H9 (cell line): ENCODE measurements at regions not wholly inside any gene's neighbourhood (a gene's known extent, or its start where the extent isn't known, plus 50 kb on each side); places are given as distances from the start of the nearest gene placed in this dataset.
A peak's percentile ranks its signal among the peaks of the same experiment; 100 is the strongest.

ENCODE experiments used
- DNase-seq: peaks from one replicate; pipeline ENCODE4 v3.0.0-alpha.2; 2017
- H2AFZ ChIP-seq: one replicate; pipeline ENCODE4 v1.6.1; 2013; ENCODE audit warnings: mild to moderate bottlenecking, low read length, control low read depth, moderate library complexity
- H2AK5ac ChIP-seq: 2 replicates; pipeline ENCODE4 v1.6.1; 2013; ENCODE audit warnings: low read length, control low read depth, mixed read lengths; ENCODE audit not compliant: insufficient read length
- H2BK120ac ChIP-seq: one replicate; pipeline ENCODE4 v1.6.1; 2013; ENCODE audit warnings: low read depth, mild to moderate bottlenecking, low read length, control low read depth, inconsistent platforms; ENCODE audit not compliant: poor library complexity, severe bottlenecking
- H2BK12ac ChIP-seq: 2 replicates; pipeline ENCODE4 v1.6.1; 2013; ENCODE audit warnings: low read length, control low read depth, mixed read lengths, low read depth; ENCODE audit not compliant: insufficient read length
- H2BK15ac ChIP-seq: 2 replicates; pipeline ENCODE4 v1.6.1; 2013; ENCODE audit warnings: low read depth, low read length, control low read depth
- H2BK20ac ChIP-seq: one replicate; pipeline ENCODE4 v1.6.1; 2013; ENCODE audit warnings: low read depth, mild to moderate bottlenecking, low read length, control low read depth, inconsistent platforms; ENCODE audit not compliant: poor library complexity, severe bottlenecking
- H2BK5ac ChIP-seq: 2 replicates; pipeline ENCODE4 v1.6.1; 2013; ENCODE audit warnings: low read length, control low read depth, mixed read lengths; ENCODE audit not compliant: insufficient read length
- H3K14ac ChIP-seq: 2 replicates; pipeline ENCODE4 v1.6.1; 2013; ENCODE audit warnings: low read length, control low read depth; ENCODE audit not compliant: insufficient read depth
- H3K18ac ChIP-seq: 2 replicates; pipeline ENCODE4 v1.6.1; 2013; ENCODE audit warnings: low read depth, mild to moderate bottlenecking, mixed read lengths, low read length, control low read depth; ENCODE audit not compliant: insufficient read length
- H3K23ac ChIP-seq: 2 replicates; pipeline ENCODE4 v1.6.1; 2013; ENCODE audit warnings: low read length, control low read depth, mixed read lengths, low read depth; ENCODE audit not compliant: insufficient read length
- H3K23me2 ChIP-seq: 2 replicates; pipeline ENCODE4 v1.6.1; 2013; ENCODE audit warnings: low read depth, mild to moderate bottlenecking, mixed read lengths, low read length, control low read depth; ENCODE audit not compliant: insufficient read length, poor library complexity, severe bottlenecking
- H3K27ac ChIP-seq: 2 replicates; pipeline ENCODE4 v1.5.1; 2013; ENCODE audit warnings: low read length, control low read depth, mixed read lengths, low read depth; ENCODE audit not compliant: insufficient read length
- H3K27me3 ChIP-seq: 2 replicates; pipeline ENCODE4 v1.6.1; 2013; ENCODE audit warnings: low read length, control low read depth, inconsistent platforms; ENCODE audit not compliant: insufficient read depth
- H3K4ac ChIP-seq: 2 replicates; pipeline ENCODE4 v1.6.1; 2013; ENCODE audit warnings: low read depth, mild to moderate bottlenecking, control low read depth, inconsistent platforms, low read length, moderate library complexity
- H3K4me1 ChIP-seq: 2 replicates; pipeline ENCODE4 v1.6.1; 2013; ENCODE audit warnings: low read length, control low read depth, inconsistent platforms; ENCODE audit not compliant: insufficient read depth
- H3K4me2 ChIP-seq: 2 replicates; pipeline ENCODE4 v1.6.1; 2013; ENCODE audit warnings: low read length, control low read depth, mixed read lengths; ENCODE audit not compliant: insufficient read length, insufficient read depth
- H3K56ac ChIP-seq: 2 replicates; pipeline ENCODE4 v1.6.1; 2013; ENCODE audit warnings: low read depth, mild to moderate bottlenecking, mixed read lengths, low read length, control low read depth; ENCODE audit not compliant: insufficient read length
- H3K79me1 ChIP-seq: 2 replicates; pipeline ENCODE4 v1.6.1; 2013; ENCODE audit warnings: low read depth, mild to moderate bottlenecking, moderate library complexity, low read length, control low read depth, inconsistent platforms; ENCODE audit not compliant: insufficient read depth, poor library complexity, severe bottlenecking
- H3K79me2 ChIP-seq: 2 replicates; pipeline ENCODE4 v1.6.1; 2013; ENCODE audit warnings: low read length, control low read depth, inconsistent platforms; ENCODE audit not compliant: insufficient read depth
- H3K9ac ChIP-seq: 2 replicates; pipeline ENCODE4 v1.6.1; 2013; ENCODE audit warnings: low read length, control low read depth, mixed read lengths; ENCODE audit not compliant: insufficient read length; ENCODE audit errors: extremely low read depth
- H3K9me3 ChIP-seq: one replicate; pipeline ENCODE4 v1.6.1; 2013; ENCODE audit warnings: low read depth, low read length, inconsistent platforms; ENCODE audit not compliant: control insufficient read depth
- H3T11ph ChIP-seq: one replicate; pipeline ENCODE4 v1.6.1; 2013; ENCODE audit warnings: mild to moderate bottlenecking, low read length, control low read depth, inconsistent platforms
- H4K20me1 ChIP-seq: one replicate; pipeline ENCODE4 v1.6.1; 2013; ENCODE audit not compliant: control insufficient read depth, insufficient read length, insufficient read depth
- H4K5ac ChIP-seq: 2 replicates; pipeline ENCODE4 v1.6.1; 2013; ENCODE audit warnings: low read depth, mild to moderate bottlenecking, mixed read lengths, low read length, control low read depth; ENCODE audit not compliant: insufficient read length
- H4K8ac ChIP-seq: replicated peaks from 2 replicates; pipeline ENCODE4 v1.6.1; 2013; ENCODE audit warnings: low read length, control low read depth, mixed read lengths, low read depth; ENCODE audit not compliant: insufficient read length
- H4K91ac ChIP-seq: 2 replicates; pipeline ENCODE4 v1.6.1; 2013; ENCODE audit warnings: low read depth, mild to moderate bottlenecking, moderate library complexity, mixed read lengths, low read length, control low read depth; ENCODE audit not compliant: insufficient read length
- H3K27ac Mint-ChIP-seq, 3 experiments: 2 replicates in 2 of 3; 3 replicates in 1 of 3; pipeline ENCODE4 v1.8.0; 2020 to 2021; ENCODE audit warnings: mixed read lengths in 3 of 3, mild to moderate bottlenecking in 1 of 3, moderate library complexity in 1 of 3
- H3K27me3 Mint-ChIP-seq: 2 replicates; pipeline ENCODE4 v1.8.0; 2021; ENCODE audit warnings: low read depth, mild to moderate bottlenecking, moderate library complexity, mixed read lengths
- H3K36me3 Mint-ChIP-seq, 3 experiments: 2 replicates in 2 of 3; 3 replicates in 1 of 3; pipeline ENCODE4 v1.8.0; 2020 to 2021; ENCODE audit warnings: low read depth in 3 of 3, mixed read lengths in 3 of 3; ENCODE audit not compliant: insufficient read depth in 1 of 3
- H3K4me1 Mint-ChIP-seq, 2 experiments: 2 replicates each; pipeline ENCODE4 v1.8.0; 2020; ENCODE audit warnings: mixed read lengths in 2 of 2
- H3K4me3 Mint-ChIP-seq, 2 experiments: 2 replicates in 1 of 2; 3 replicates in 1 of 2; pipeline ENCODE4 v1.8.0; 2020 to 2021; ENCODE audit warnings: mild to moderate bottlenecking in 2 of 2, mixed read lengths in 2 of 2, moderate library complexity in 1 of 2
- H3K9me3 Mint-ChIP-seq, 2 experiments: 2 replicates in 1 of 2; 3 replicates in 1 of 2; pipeline ENCODE4 v1.8.0; 2020; ENCODE audit warnings: mild to moderate bottlenecking in 2 of 2, mixed read lengths in 2 of 2, moderate library complexity in 1 of 2
- CTCF ChIP-seq: fragments of 200-600 bp; sonication (generic); conservative IDR thresholded peaks from 3 replicates; pipeline ENCODE4 v1.8.0; 2021; ENCODE audit warnings: antibody characterized with exemption, mild to moderate bottlenecking
- WGBS: extraction: QIAGEN DNeasy Blood & Tissue Kit; methylation state at CpG from one replicate; pipeline ENCODE4 v1.1.7; 2013; ENCODE audit warnings: missing lambda C conversion rate, low lambda C conversion rate, mixed read lengths; ENCODE audit not compliant: insufficient read length; ENCODE audit errors: extremely low coverage; 5-methylcytosine and 5-hydroxymethylcytosine counted together

GRCh38 chr17:72345536-72345935, 224.7 kb downstream of the SOX9 start:
- Mint-ChIP-seq H3K27me3 (peaks cover 7% of the 10 kb centered on the region), H3K36me3 (no peaks in the 10 kb centered on the region), H3K27ac (no peak overlapping the region), H3K4me3 (no peak overlapping the region), H3K9me3 (peaks cover 0 to 3% of the 10 kb centered on the region in 2 experiments; a peak in 2 of 5 replicates), H3K4me1 (peaks cover 2 to 20% of the 10 kb centered on the region in 2 experiments)
- no peak overlapping the region for H2BK12ac ChIP-seq
- H3K4me2 ChIP-seq = no peak overlapping the region
- H2BK15ac ChIP-seq = no peak overlapping the region
- no peak overlapping the region for H3K9ac ChIP-seq
- H3K23ac ChIP-seq = no peak overlapping the region
- H2AK5ac ChIP-seq = no peak overlapping the region
- no peaks in the 10 kb centered on the region for H4K20me1 ChIP-seq
- no peak overlapping the region for H3K18ac ChIP-seq
- H4K8ac ChIP-seq = no peak overlapping the region
- no CpG with 5 or more reads among the region's 5 CpGs for WGBS
- no peak overlapping the region for H3K56ac ChIP-seq
- H3K9me3 ChIP-seq = no peaks in the 10 kb centered on the region
- no peak overlapping the region for H3K4ac ChIP-seq
- H2BK20ac ChIP-seq = no peak overlapping the region
- H2BK5ac ChIP-seq = no peak overlapping the region
- no peak overlapping the region for H4K91ac ChIP-seq
- no peak overlapping the region for H4K5ac ChIP-seq
- no peaks in the 10 kb centered on the region for H3K27me3 ChIP-seq
- no peak overlapping the region for H2AFZ ChIP-seq
- no peaks in the 10 kb centered on the region for H3K79me2 ChIP-seq
- no peak overlapping the region for H3T11ph ChIP-seq
- no peak overlapping the region for H3K27ac ChIP-seq
- H2BK120ac ChIP-seq = no peak overlapping the region
- no peak for DNase-seq
- no peak overlapping the region for H3K14ac ChIP-seq
- H3K4me1 ChIP-seq = peaks cover 2% of the 10 kb centered on the region; the same call in 1 of the 2 replicates
- H3K23me2 ChIP-seq = no peaks in the 10 kb centered on the region
- TF ChIP-seq CTCF = peak; percentile 27; the same call in 1 of the 3 replicates
- H3K79me1 ChIP-seq = no peaks in the 10 kb centered on the region
